Kidney epithelial cell (primary cell): ENCODE measurements at regions not wholly inside any gene's neighbourhood (a gene's known extent, or its start where the extent isn't known, plus 50 kb on each side); places are given as distances from the start of the nearest gene placed in this dataset.

ENCODE experiments used
- DNase-seq: peaks from one replicate; pipeline ENCODE4 v3.0.0-alpha.2; 2010; ENCODE audit warnings: low read depth
- H3K27me3 ChIP-seq: 2 replicates; pipeline ENCODE4 v1.6.0; 2011; ENCODE audit warnings: low read length; ENCODE audit not compliant: control insufficient read depth, insufficient read depth
- H3K36me3 ChIP-seq: 2 replicates; pipeline ENCODE4 v1.5.1; 2011; ENCODE audit warnings: low read length; ENCODE audit not compliant: control insufficient read depth, insufficient read depth
- H3K4me3 ChIP-seq: 2 replicates; pipeline ENCODE4 v1.5.1; 2011; ENCODE audit warnings: low read depth, mild to moderate bottlenecking, control low read depth, low read length
- TF ChIP-seq, protein P1 (sequence below): IDR thresholded peaks from 2 replicates; pipeline ENCODE4 v1.5.1; 2011; ENCODE audit warnings: mild to moderate bottlenecking, moderate library complexity, low read length, control low read depth, inconsistent platforms; ENCODE audit not compliant: insufficient read depth, poor library complexity, severe bottlenecking

DNA sequence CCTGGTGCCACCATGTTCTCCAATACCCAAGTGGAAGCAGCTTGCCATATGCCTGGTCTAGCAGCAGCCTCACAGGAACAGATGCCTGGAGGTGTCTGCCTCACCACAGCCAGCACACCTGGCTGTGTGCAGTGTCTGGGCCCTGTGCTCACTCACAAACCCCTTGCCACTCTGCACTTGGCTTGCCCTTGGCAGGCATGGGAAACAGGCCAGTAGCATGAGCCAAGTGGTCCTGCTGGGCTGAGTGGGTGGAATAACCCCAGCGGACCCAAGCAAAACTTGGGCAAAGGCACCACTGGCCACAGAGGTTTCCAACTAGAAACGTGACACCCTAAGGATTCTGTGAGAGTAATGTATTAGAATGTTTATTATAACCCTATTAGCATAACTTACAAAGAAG is 600.5 kb upstream of the GJE1 start:
- H3K4me3 ChIP-seq: no peak overlapping the region
- no peaks in the 10 kb centered on the region for H3K36me3 ChIP-seq
- TF ChIP-seq, protein P1, sequence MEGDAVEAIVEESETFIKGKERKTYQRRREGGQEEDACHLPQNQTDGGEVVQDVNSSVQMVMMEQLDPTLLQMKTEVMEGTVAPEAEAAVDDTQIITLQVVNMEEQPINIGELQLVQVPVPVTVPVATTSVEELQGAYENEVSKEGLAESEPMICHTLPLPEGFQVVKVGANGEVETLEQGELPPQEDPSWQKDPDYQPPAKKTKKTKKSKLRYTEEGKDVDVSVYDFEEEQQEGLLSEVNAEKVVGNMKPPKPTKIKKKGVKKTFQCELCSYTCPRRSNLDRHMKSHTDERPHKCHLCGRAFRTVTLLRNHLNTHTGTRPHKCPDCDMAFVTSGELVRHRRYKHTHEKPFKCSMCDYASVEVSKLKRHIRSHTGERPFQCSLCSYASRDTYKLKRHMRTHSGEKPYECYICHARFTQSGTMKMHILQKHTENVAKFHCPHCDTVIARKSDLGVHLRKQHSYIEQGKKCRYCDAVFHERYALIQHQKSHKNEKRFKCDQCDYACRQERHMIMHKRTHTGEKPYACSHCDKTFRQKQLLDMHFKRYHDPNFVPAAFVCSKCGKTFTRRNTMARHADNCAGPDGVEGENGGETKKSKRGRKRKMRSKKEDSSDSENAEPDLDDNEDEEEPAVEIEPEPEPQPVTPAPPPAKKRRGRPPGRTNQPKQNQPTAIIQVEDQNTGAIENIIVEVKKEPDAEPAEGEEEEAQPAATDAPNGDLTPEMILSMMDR: no peak
- no peak for DNase-seq
- no peaks in the 10 kb centered on the region for H3K27me3 ChIP-seq

DNA sequence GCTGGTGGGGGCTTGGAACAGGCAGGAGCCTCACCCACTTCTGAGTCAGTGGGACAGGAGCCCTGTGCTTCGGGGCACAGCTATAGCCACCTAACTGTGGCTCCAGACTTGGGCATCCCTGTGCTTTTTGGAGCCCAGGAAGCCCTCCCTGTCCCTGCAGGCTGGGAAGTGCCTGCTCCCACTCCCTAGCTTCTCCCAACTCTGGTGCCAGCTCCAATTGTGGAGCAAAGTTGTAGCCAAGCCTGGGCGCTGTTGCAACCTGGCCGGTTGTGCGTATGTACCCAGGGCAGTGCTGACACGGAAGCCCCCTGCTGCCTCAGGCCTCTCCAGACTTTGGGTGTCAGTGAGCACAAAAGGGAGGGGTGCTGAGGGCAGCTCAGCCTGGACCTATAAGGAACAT is 601.7 kb upstream of the GJE1 start:
- H3K36me3 ChIP-seq: no peaks in the 10 kb centered on the region
- TF ChIP-seq, protein P1: no peak
- H3K27me3 ChIP-seq: no peaks in the 10 kb centered on the region
- DNase-seq: no peak
- no peak overlapping the region for H3K4me3 ChIP-seq

DNA sequence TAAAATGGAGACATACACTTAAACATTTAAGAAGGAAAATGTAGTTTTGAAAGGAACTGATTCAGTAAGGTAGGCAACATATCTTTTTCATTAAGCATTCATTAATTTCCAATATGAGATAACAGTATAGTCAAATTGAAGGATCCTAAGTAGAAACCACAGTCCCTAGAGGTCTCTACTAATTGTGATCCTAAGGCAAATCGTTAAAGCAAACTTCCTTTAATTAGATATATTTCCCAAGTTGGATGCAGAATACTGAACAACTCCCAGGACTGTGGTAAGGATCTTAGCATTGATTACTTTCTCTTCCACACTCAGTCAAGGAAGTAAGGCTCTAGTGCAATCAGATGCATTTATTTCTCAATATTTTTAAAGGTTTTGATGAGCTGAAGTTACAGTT is 604.1 kb upstream of the GJE1 start:
- DNase-seq: no peak
- Histone ChIP-seq H3K27me3 (no peaks in the 10 kb centered on the region), H3K4me3 (no peak overlapping the region), H3K36me3 (no peaks in the 10 kb centered on the region)
- TF ChIP-seq, protein P1: no peak

DNA sequence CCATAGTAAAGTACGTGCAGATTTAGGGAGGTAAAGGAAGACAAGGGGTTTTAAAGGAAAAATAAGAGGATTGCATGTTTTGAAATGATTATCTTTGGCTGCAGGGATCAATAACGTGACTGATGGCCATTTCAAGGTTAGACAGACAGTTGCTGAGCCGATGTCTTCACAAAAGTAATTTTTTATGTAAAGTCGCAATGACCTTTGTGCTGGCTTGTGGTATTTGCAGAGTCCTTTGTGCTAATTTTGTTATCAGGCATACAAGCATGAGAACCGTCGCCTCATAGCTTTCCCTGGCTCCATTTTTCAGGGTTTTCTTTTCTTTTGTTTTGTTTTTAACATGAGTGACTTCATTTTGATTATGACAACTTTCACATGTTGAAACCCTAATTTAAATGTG is 605.7 kb upstream of the GJE1 start:
- Histone ChIP-seq H3K27me3 (no peaks in the 10 kb centered on the region), H3K36me3 (no peaks in the 10 kb centered on the region), H3K4me3 (no peak overlapping the region)
- TF ChIP-seq, protein P1: no peak
- DNase-seq: no peak

GRCh38 chr6:141521440-141521839 is 611.3 kb upstream of the GJE1 start:
- no peaks in the 10 kb centered on the region for H3K27me3 ChIP-seq
- no peak overlapping the region for H3K4me3 ChIP-seq
- TF ChIP-seq, protein P1: no peak
- H3K36me3 ChIP-seq: no peaks in the 10 kb centered on the region
- no peak for DNase-seq

- H3K4me3 ChIP-seq: no peak overlapping the region
- no peaks in the 10 kb centered on the region for H3K36me3 ChIP-seq
- no peak for DNase-seq
- H3K27me3 ChIP-seq: no peaks in the 10 kb centered on the region
- TF ChIP-seq, protein P1: no peak
Measured at GRCh38 chr6:141513830-141514229, 618.9 kb upstream of the GJE1 start.
